ENCODE measurements at regions not wholly inside any gene's neighbourhood (a gene's known extent, or its start where the extent isn't known, plus 50 kb on each side); places are given as distances from the start of the nearest gene placed in this dataset.
A peak's percentile ranks its signal among the peaks of the same experiment; 100 is the strongest.

DNA sequence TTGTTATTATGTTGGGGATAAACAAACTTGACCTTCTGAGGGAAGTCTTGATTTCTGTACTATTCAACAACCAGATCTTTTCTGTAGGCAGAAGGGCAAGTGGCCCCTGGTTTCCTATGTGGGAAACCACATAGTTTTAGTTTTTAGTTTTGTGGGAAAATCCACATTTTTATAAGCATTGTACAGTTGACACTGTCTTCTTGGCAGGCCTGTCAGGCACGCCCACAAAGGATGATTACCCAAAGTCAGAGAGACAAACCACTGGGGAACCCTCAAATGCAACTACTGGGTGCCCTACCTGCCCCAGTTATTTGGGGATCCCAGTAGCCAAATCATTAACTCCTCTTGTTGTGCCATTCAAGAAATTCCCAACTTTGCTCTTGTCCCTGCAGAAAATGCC is 75.1 kb upstream of the UTY start:
- Histone ChIP-seq H3F3A (ENCODE audit: insufficient read depth, low read length) (no peaks in the 10 kb centered on the region), H3K4me2 (ENCODE audit: low read length) (no peak overlapping the region), H3K4me1 (ENCODE audit: insufficient read depth, low read length, severe bottlenecking) (no peaks in the 10 kb centered on the region), H3K27me3 (ENCODE audit: insufficient read depth, low read length) (no peaks in the 10 kb centered on the region), H3K36me3 (ENCODE audit: insufficient read depth, low read length) (no peaks in the 10 kb centered on the region), H3K27ac (ENCODE audit: low read depth, low read length, poor library complexity, severe bottlenecking) (no peak overlapping the region), H3K9me3 (ENCODE audit: low read length) (no peaks in the 10 kb centered on the region), H4K20me1 (ENCODE audit: insufficient read depth, low read length) (no peaks in the 10 kb centered on the region), H3K79me2 (ENCODE audit: insufficient read depth, low read length) (no peaks in the 10 kb centered on the region), H3K9me2 (ENCODE audit: low read depth, low read length) (no peaks in the 10 kb centered on the region), H2AFZ (ENCODE audit: low read length) (no peak overlapping the region), H3K4me3 (ENCODE audit: low read depth, low read length, poor library complexity, severe bottlenecking) (no peak overlapping the region), H3K9ac (ENCODE audit: low read length) (no peak overlapping the region)
- TF ChIP-seq EZH2 (IDR thresholded peaks at IDR 0.05; ENCODE audit: borderline replicate concordance, low read length): no peak
- TF ChIP-seq, protein P1, sequence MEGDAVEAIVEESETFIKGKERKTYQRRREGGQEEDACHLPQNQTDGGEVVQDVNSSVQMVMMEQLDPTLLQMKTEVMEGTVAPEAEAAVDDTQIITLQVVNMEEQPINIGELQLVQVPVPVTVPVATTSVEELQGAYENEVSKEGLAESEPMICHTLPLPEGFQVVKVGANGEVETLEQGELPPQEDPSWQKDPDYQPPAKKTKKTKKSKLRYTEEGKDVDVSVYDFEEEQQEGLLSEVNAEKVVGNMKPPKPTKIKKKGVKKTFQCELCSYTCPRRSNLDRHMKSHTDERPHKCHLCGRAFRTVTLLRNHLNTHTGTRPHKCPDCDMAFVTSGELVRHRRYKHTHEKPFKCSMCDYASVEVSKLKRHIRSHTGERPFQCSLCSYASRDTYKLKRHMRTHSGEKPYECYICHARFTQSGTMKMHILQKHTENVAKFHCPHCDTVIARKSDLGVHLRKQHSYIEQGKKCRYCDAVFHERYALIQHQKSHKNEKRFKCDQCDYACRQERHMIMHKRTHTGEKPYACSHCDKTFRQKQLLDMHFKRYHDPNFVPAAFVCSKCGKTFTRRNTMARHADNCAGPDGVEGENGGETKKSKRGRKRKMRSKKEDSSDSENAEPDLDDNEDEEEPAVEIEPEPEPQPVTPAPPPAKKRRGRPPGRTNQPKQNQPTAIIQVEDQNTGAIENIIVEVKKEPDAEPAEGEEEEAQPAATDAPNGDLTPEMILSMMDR (IDR thresholded peaks at IDR 0.05; ENCODE audit: low read length): no peak

DNA sequence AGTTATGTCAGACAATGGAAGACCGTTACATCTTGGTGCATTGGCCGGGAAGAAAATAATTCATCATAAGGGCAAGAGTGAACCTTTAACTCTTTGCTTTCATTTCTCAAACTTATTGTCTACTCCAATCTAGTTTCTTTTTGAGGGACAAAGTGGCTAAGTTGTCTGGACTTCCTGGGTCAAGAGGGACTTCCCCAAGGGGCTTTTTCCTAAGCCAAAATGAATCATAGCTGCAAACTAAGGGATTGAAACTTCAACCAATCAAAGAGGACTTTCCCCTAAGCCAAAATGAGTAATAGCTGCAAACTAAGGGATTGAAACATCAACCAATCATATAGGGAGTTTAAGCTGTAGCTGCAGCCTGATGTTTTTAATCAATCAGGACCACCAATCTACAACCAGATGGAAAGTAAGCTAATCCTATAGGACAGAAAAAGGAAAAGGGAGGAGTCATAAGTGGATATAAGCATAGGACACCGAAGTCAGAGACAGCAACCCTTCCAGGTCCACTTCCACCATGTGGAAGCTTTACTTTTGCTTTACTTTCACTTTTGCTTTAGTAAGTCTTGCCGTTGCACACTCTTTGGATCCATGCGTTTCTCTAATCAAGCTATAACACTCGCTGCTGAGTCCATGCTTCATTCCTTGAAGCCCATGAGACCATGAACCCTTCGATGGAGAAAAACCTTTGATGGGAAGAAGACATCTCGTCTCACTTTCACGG is 72.7 kb upstream of the UTY start:
- H3K4me2 ChIP-seq (ENCODE audit: low read length): peak overlapping the region; percentile 41
- no peak overlapping the region for H3K27ac ChIP-seq (ENCODE audit: low read depth, low read length, poor library complexity, severe bottlenecking)
- H3K9ac ChIP-seq (ENCODE audit: low read length): no peak overlapping the region
- TF ChIP-seq EZH2 (IDR thresholded peaks at IDR 0.05; ENCODE audit: borderline replicate concordance, low read length): no peak
- TF ChIP-seq, protein P1 (IDR thresholded peaks at IDR 0.05; ENCODE audit: low read length): no peak
- no peaks in the 10 kb centered on the region for H3K9me2 ChIP-seq (ENCODE audit: low read depth, low read length)
- H3F3A ChIP-seq (ENCODE audit: insufficient read depth, low read length): no peaks in the 10 kb centered on the region
- H3K79me2 ChIP-seq (ENCODE audit: insufficient read depth, low read length): no peaks in the 10 kb centered on the region
- no peaks in the 10 kb centered on the region for H3K36me3 ChIP-seq (ENCODE audit: insufficient read depth, low read length)
- no peaks in the 10 kb centered on the region for H3K9me3 ChIP-seq (ENCODE audit: low read length)
- H2AFZ ChIP-seq (ENCODE audit: low read length): 0 out of 2 replicates have a peak overlapping the region, but pooled peaks have one; percentile 63
- peak overlapping the region; percentile 13 for H3K4me3 ChIP-seq (ENCODE audit: low read depth, low read length, poor library complexity, severe bottlenecking)
- no peaks in the 10 kb centered on the region for H3K4me1 ChIP-seq (ENCODE audit: insufficient read depth, low read length, severe bottlenecking)
- no peaks in the 10 kb centered on the region for H3K27me3 ChIP-seq (ENCODE audit: insufficient read depth, low read length)
- H4K20me1 ChIP-seq (ENCODE audit: insufficient read depth, low read length): no peaks in the 10 kb centered on the region

DNA sequence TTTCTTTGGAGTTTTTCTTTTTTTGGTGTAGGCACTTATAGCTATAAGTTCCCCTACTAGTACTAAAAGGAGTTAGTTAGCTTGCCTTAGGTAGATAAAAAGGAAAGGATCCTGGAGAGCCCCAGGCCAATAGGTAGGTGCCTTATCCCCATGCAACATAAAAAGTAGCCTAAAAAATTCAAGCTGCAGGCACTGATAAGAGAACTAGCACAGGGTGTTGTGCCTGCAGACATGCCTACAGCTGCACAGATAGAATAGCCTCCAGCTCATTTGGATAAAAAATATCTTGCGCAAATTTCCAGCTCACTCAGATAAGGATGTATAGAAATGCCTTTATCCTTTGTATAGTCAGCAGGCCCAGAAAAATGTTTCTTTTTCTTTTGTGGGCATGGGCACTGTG is 71.4 kb upstream of the UTY start:
- Histone ChIP-seq H3K79me2 (ENCODE audit: insufficient read depth, low read length) (no peaks in the 10 kb centered on the region), H3F3A (ENCODE audit: insufficient read depth, low read length) (no peaks in the 10 kb centered on the region), H4K20me1 (ENCODE audit: insufficient read depth, low read length) (no peaks in the 10 kb centered on the region), H3K9me3 (ENCODE audit: low read length) (no peaks in the 10 kb centered on the region), H3K4me3 (ENCODE audit: low read depth, low read length, poor library complexity, severe bottlenecking) (no peak overlapping the region), H3K27ac (ENCODE audit: low read depth, low read length, poor library complexity, severe bottlenecking) (no peak overlapping the region), H3K9ac (ENCODE audit: low read length) (no peak overlapping the region), H3K36me3 (ENCODE audit: insufficient read depth, low read length) (no peaks in the 10 kb centered on the region), H3K4me1 (ENCODE audit: insufficient read depth, low read length, severe bottlenecking) (no peaks in the 10 kb centered on the region), H3K27me3 (ENCODE audit: insufficient read depth, low read length) (no peaks in the 10 kb centered on the region), H3K9me2 (ENCODE audit: low read depth, low read length) (no peaks in the 10 kb centered on the region), H3K4me2 (ENCODE audit: low read length) (no peak overlapping the region), H2AFZ (ENCODE audit: low read length) (no peak overlapping the region)
- TF ChIP-seq EZH2 (IDR thresholded peaks at IDR 0.05; ENCODE audit: borderline replicate concordance, low read length): no peak
- TF ChIP-seq, protein P1 (IDR thresholded peaks at IDR 0.05; ENCODE audit: low read length): no peak
